Raji (cell line): ENCODE measurements at regions not wholly inside any gene's neighbourhood (a gene's known extent, or its start where the extent isn't known, plus 50 kb on each side); places are given as distances from the start of the nearest gene placed in this dataset.

ENCODE experiments used
- POLR2A ChIP-seq: IDR thresholded peaks from 2 replicates; pipeline ENCODE4 v1.6.1; 2011; ENCODE audit warnings: low read depth, low read length, control low read depth; ENCODE audit not compliant: insufficient read depth

DNA sequence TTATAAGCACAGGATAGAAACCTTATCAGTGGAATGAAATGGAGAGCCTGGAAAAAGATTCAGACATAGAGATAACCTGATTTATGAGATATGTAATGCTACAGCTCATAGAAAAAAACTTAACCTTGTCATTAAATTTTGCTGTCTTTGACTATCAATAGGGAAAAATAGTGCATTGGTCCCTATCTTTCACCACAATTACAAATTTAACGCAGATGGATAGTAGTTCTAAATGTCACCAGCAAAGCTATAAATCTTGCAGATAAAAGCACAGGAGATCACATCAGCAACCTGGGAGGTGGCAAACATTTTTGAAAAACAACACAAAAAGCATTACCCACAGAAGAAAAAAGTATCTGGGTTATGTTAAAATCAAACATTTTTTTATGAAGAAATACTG, 831.6 kb downstream of the BRINP3 start:
- no peak for TF ChIP-seq POLR2A

DNA sequence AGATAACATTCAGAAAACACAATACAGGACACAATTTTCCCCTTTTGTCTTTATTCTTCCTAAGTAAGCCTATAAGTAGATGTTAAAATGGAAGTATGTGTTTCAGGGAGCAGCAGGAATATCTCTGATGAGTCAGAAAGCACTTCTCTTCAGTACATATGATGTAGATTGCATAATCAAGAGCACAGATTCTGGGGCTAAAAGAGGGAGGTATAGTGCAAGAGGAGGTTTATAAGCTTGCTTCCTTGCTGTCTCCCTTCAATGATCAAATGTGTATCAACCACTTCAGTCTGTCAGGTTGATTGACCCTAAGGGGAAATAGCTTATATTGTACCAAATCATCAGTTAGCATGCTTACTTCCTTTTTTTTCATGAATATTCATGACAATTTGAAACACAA, 822.8 kb downstream of the BRINP3 start:
- no peak for TF ChIP-seq POLR2A

DNA sequence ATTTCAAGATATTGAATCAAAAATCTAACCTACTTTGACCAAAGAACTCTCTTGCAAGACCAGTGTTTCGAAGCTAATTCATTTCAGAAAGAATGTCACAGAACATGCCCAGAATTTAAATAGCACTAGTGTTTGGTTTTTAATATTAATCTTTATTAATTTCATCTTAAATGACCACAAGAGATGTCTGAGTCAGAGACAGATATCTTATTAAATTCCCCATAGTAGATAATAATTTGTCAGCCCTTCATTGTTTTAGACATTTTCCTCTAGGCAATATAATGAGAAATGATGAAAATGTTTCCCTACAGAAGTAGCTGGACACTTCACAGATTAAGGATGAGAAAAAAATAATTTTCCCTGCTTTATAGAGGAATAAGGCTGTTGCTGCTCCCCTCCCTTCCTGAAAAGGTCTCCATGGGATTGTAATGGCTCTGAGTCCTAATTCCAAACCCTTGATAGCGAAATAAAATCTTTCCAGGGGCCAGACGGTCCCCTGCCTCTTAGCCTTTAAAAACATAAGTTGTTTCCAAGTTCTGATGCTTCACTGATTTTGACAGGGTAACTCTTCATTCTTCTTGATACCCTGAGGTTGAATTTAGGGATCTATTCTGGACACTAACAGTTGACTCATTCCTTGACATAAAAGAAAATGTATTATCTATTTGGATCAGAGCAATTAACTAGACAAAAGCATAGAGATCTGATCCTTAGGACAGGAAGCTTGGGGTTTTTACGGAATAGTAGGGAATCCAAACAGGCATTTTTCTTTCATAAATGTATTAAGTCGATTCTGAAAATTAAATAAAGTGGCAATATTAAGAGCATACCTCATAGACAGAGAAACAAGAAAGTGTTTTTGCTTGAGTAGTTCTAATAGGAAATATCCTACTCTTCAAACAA, 820.8 kb downstream of the BRINP3 start:
- no peak for TF ChIP-seq POLR2A

DNA sequence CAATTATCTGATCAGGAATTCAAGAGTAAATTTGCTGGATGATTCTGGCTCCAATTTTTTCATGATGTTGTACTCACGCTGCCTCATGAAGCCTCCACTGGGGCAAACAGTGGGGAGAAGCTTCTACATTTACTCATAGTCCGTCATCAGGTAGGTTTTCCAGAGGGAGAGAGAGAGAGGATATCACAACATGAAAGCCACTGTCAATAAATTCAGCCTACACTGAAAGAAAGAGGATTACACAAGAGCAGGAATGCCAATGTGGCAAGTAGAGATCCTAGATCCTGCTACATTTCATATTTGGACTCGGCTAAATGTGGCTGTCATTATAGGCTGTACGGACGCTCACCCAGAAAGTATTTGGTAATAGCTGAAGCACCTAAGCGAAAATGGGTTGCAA, 819.9 kb downstream of the BRINP3 start:
- no peak for TF ChIP-seq POLR2A

- no peak for TF ChIP-seq POLR2A
Measured at GRCh38 chr1:189658381-189658780, 819.3 kb downstream of the BRINP3 start.

DNA sequence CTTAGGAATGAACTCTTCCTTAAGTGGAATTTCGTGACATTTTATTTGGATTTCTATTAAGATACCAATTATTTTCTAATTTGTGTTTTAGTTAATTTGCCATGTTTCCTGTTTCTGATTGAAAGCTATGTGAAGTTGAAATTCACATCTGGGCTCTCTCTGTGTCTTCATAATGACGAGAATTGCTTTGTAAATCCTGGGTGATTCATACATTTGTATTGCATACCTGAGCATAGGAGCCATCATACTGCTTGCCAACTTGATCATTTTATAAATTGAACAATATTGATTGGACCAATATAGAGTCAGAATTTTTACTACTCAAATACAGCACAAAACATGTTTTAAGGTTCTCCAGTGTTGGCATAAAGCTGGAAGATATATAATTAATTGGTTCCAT, 817.9 kb downstream of the BRINP3 start:
- TF ChIP-seq POLR2A: no peak

- TF ChIP-seq POLR2A: no peak
Measured at GRCh38 chr1:189662190-189662589, 815.5 kb downstream of the BRINP3 start.

DNA sequence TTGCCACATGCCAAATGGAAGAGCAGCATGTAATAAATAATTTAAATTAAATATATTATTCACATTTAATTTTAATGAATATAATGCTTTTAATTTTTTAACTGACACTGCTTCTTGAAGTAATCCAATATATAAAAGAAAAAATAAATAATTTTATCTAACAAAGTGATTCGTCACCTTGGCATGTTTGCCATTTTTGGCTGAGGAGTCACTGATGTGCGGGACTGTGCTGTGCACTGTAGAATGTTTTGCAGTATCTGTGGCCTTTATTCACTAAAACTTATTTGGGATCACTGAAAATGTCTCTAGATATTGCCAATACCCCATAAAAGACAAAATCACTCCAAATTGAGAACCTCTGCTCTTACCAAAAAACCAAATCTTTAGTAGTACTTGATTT, 807.8 kb downstream of the BRINP3 start:
- no peak for TF ChIP-seq POLR2A

GRCh38 chr1:189673217-189673616, 804.4 kb downstream of the BRINP3 start:
- no peak for TF ChIP-seq POLR2A

DNA sequence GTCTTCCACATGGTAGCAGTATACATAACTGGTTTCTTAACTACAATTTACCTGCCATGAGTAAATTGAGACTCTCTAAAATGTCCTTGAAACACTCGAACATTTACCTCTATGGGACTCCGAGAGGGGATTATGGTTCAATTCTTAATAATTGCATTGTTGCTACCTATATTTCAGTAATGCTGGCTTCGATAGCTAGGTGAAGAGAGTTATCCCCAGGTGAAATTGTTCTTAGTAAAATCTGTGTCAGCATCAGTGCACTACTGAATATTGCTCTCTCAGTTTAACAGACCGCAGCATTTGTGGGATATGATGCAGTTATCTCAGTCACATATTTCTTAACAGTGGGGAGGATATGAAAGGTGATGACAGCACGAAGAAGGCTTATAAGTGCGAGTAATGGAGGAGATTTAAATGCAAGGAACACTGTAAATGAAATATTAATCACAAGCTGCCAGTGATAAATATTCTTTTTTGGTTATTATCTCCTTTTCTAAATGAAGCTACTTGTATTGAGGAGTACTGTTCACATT, 801.9 kb downstream of the BRINP3 start:
- no peak for TF ChIP-seq POLR2A

DNA sequence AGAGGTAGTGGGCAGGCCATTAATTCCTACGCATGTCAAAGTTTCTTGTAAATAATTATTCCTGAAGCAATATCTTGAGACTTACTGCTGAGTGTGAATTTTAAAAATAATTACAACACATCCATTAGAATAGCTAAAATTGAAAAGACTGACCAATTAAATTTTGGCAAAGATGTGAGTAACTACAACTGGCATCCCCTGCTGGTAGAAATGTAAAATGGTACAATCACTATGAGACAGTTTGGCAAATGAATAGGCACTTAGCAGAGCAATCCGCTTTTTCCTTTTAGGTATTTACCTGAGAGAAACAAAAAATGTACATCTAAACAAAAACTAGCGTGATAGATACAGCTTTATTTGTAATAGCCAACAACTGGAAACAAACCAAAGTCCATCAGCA, 798.9 kb downstream of the BRINP3 start:
- TF ChIP-seq POLR2A: no peak

GRCh38 chr1:189681252-189681919, 796.3 kb downstream of the BRINP3 start:
- TF ChIP-seq POLR2A: no peak

DNA sequence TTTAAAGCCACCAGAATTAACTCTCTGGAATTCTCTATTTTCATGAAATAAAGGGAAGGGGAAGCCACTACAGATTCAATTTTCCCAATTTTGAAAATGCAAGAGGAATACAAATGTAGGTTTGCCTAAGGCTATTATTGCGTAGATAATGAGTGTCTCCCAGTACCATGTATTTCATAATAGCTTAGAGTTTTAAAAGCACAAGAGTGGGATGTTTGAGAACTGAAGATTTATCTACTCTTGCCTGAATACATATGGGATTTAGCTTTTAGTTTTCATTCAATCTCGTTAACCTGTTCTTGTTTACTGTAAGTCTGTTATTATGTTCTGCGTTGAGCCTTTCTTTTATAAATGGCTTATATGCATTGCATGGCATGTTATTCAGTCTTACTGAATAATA, 795.1 kb downstream of the BRINP3 start:
- TF ChIP-seq POLR2A: no peak

- no peak for TF ChIP-seq POLR2A
Measured at GRCh38 chr1:189686288-189686687, 791.4 kb downstream of the BRINP3 start.

GRCh38 chr1:189693140-189693539, 784.5 kb downstream of the BRINP3 start:
- no peak for TF ChIP-seq POLR2A

DNA sequence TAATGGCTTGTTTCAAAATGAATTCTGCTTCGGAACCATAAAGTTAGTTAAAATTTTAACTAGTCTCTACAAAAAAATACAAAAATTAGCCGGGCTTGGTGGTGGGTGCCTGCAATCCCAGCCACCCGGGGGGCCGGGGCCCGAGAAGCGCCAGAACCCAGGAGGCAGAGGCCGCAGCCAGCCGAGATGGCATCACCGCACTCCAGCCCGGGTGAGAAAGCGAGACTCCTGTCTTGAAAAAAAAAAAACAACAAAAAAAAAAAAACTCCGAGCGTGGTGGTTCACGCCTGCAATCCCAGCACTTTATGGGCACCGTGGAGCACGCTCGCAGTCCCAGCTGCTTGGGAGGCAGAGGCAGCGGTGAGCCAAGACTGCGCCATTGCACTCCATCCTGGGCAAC, 781.4 kb downstream of the BRINP3 start:
- no peak for TF ChIP-seq POLR2A
